Neural cell (in vitro differentiated cells): ENCODE measurements at regions not wholly inside any gene's neighbourhood (a gene's known extent, or its start where the extent isn't known, plus 50 kb on each side); places are given as distances from the start of the nearest gene placed in this dataset.

Source experiments
- H2AFZ ChIP-seq: fragments of 200-600, 300-800 bp; sonication (generic), shearing (Covaris generic); 2 replicates; pipeline ENCODE4 v1.6.0; 2014; ENCODE audit warnings: low read depth, mild to moderate bottlenecking, antibody characterized with exemption, low read length, moderate library complexity
- H3F3A ChIP-seq: fragments of 200-600 bp; shearing (Covaris generic); 2 replicates; pipeline ENCODE4 v1.6.1; 2016; ENCODE audit warnings: mild to moderate bottlenecking, moderate library complexity, mixed read lengths, antibody characterized with exemption, low read length; ENCODE audit not compliant: insufficient read depth, poor library complexity, severe bottlenecking
- H3K27ac ChIP-seq: fragments of 200-600, 300-800 bp; sonication (generic), shearing (Covaris generic); 2 replicates; pipeline ENCODE4 v1.5.1; 2014; ENCODE audit warnings: mild to moderate bottlenecking, low read length, moderate library complexity
- H3K27me3 ChIP-seq: fragments of 300-800, 200-600 bp; sonication (generic), shearing (Covaris generic); 2 replicates; pipeline ENCODE4 v1.6.0; 2014; ENCODE audit warnings: mild to moderate bottlenecking, low read depth, low read length, moderate library complexity; ENCODE audit not compliant: insufficient read depth
- H3K36me3 ChIP-seq: fragments of 300-800, 200-600 bp; sonication (generic), shearing (Covaris generic); 2 replicates; pipeline ENCODE4 v1.5.1; 2014; ENCODE audit warnings: mild to moderate bottlenecking, antibody characterized with exemption, low read length, moderate library complexity; ENCODE audit not compliant: insufficient read depth
- H3K4me2 ChIP-seq: fragments of 300-800, 200-600 bp; sonication (generic), shearing (Covaris generic); 2 replicates; pipeline ENCODE4 v1.6.0; 2014; ENCODE audit warnings: mild to moderate bottlenecking, low read length
- H3K4me3 ChIP-seq: fragments of 300-800, 200-600 bp; sonication (generic), shearing (Covaris generic); 2 replicates; pipeline ENCODE4 v1.5.1; 2014; ENCODE audit warnings: mild to moderate bottlenecking, low read length, moderate library complexity
- H3K79me2 ChIP-seq: fragments of 200-600 bp; shearing (Covaris generic); replicated peaks from 2 replicates; pipeline ENCODE4 v1.6.0; 2014; ENCODE audit warnings: mild to moderate bottlenecking, low read length, moderate library complexity; ENCODE audit not compliant: insufficient read depth
- H3K9ac ChIP-seq: fragments of 300-800, 200-600 bp; sonication (generic), shearing (Covaris generic); 2 replicates; pipeline ENCODE4 v1.6.1; 2016; ENCODE audit warnings: mild to moderate bottlenecking, low read length, mixed read lengths
- H3K9me2 ChIP-seq: fragments of 200-600 bp; shearing (Covaris generic); 2 replicates; pipeline ENCODE4 v1.6.1; 2016; ENCODE audit warnings: mild to moderate bottlenecking, low read length, mixed read lengths; ENCODE audit not compliant: insufficient read depth
- H3K9me3 ChIP-seq: fragments of 200-600, 300-800 bp; sonication (generic), shearing (Covaris generic); 2 replicates; pipeline ENCODE4 v1.6.1; 2016; ENCODE audit warnings: mild to moderate bottlenecking, mixed run types, low read length, moderate library complexity, mixed read lengths
- H4K20me1 ChIP-seq: fragments of 200-600 bp; shearing (Covaris generic); 2 replicates; pipeline ENCODE4 v1.6.1; 2016; ENCODE audit warnings: mild to moderate bottlenecking, mixed run types; ENCODE audit not compliant: insufficient read depth
- CTCF ChIP-seq: fragments of 450-650 bp; IDR thresholded peaks from 2 replicates; pipeline ENCODE4 v1.5.1; 2014; ENCODE audit warnings: antibody characterized with exemption, mild to moderate bottlenecking, moderate library complexity; ENCODE audit not compliant: poor library complexity, severe bottlenecking
- EP300 ChIP-seq: fragments of 450-650 bp; conservative IDR thresholded peaks from 2 replicates; pipeline ENCODE4 v1.6.1; 2014; ENCODE audit warnings: antibody characterized with exemption, mild to moderate bottlenecking, moderate library complexity; ENCODE audit not compliant: poor library complexity, severe bottlenecking
- EZH2 ChIP-seq: fragments of 200-600, 300-800 bp; shearing (Covaris generic), sonication (generic); IDR thresholded peaks from 2 replicates; pipeline ENCODE4 v1.6.1; 2014; ENCODE audit warnings: antibody characterized with exemption, low read length, borderline replicate concordance, mild to moderate bottlenecking; ENCODE audit not compliant: insufficient read depth, poor library complexity, severe bottlenecking
- MXI1 ChIP-seq: fragments of 450-650 bp; conservative IDR thresholded peaks from 2 replicates; pipeline ENCODE4 v1.6.1; 2014; ENCODE audit warnings: antibody characterized with exemption, mild to moderate bottlenecking; ENCODE audit not compliant: poor library complexity, severe bottlenecking
- POLR2AphosphoS5 ChIP-seq: IDR thresholded peaks from 2 replicates; pipeline ENCODE4 v1.6.1; 2012
- RAD21 ChIP-seq: fragments of 450-650 bp; conservative IDR thresholded peaks from 2 replicates; pipeline ENCODE4 v1.6.1; 2014; ENCODE audit warnings: antibody characterized with exemption, mild to moderate bottlenecking, moderate library complexity
- REST ChIP-seq: IDR thresholded peaks from 2 replicates; pipeline ENCODE4 v1.6.1; 2012; ENCODE audit warnings: borderline replicate concordance
- SMC3 ChIP-seq: fragments of 450-650 bp; conservative IDR thresholded peaks from 2 replicates; pipeline ENCODE4 v1.6.1; 2014; ENCODE audit warnings: antibody characterized with exemption, mild to moderate bottlenecking, moderate library complexity; ENCODE audit not compliant: poor library complexity
- TAF1 ChIP-seq: IDR thresholded peaks from 2 replicates; pipeline ENCODE4 v1.6.1; 2012; ENCODE audit warnings: low read depth

GRCh38 chr7:51680594-51681399 is 364.2 kb upstream of the COBL start:
- Histone ChIP-seq H3K9me2 (no peaks in the 10 kb centered on the region), H2AFZ (no peak overlapping the region), H3F3A (no peaks in the 10 kb centered on the region), H3K4me3 (no peak overlapping the region), H3K9me3 (no peaks in the 10 kb centered on the region), H3K9ac (no peak overlapping the region), H3K27me3 (no peaks in the 10 kb centered on the region), H3K79me2 (no peaks in the 10 kb centered on the region), H4K20me1 (no peaks in the 10 kb centered on the region), H3K27ac (no peak overlapping the region), H3K4me2 (no peak overlapping the region), H3K36me3 (no peaks in the 10 kb centered on the region)
- no peak for TF ChIP-seq EP300
- TF ChIP-seq REST: no peak
- TF ChIP-seq POLR2AphosphoS5: no peak
- no peak for TF ChIP-seq EZH2
- no peak for TF ChIP-seq SMC3
- TF ChIP-seq TAF1: no peak
- no peak for TF ChIP-seq CTCF
- no peak for TF ChIP-seq RAD21
- no peak for TF ChIP-seq MXI1

GRCh38 chr7:51679358-51679757 is 362.7 kb upstream of the COBL start:
- H2AFZ ChIP-seq: no peak overlapping the region
- no peaks in the 10 kb centered on the region for H3F3A ChIP-seq
- TF ChIP-seq POLR2AphosphoS5 (no peak), EZH2 (no peak)
- no peak overlapping the region for H3K4me3 ChIP-seq
- no peaks in the 10 kb centered on the region for H3K79me2 ChIP-seq
- no peaks in the 10 kb centered on the region for H4K20me1 ChIP-seq
- H3K9ac ChIP-seq: no peak overlapping the region
- no peaks in the 10 kb centered on the region for H3K9me2 ChIP-seq
- no peaks in the 10 kb centered on the region for H3K27me3 ChIP-seq
- no peak overlapping the region for H3K4me2 ChIP-seq
- no peaks in the 10 kb centered on the region for H3K9me3 ChIP-seq
- no peaks in the 10 kb centered on the region for H3K36me3 ChIP-seq
- no peak overlapping the region for H3K27ac ChIP-seq
